ENCODE measurements at regions not wholly inside any gene's neighbourhood (a gene's known extent, or its start where the extent isn't known, plus 50 kb on each side); places are given as distances from the start of the nearest gene placed in this dataset.
"Not testable (repeated sequence)": the region's sequence is repeated elsewhere in the genome, so short reads cannot be mapped to it uniquely, and the experiment has no call there.

DNA sequence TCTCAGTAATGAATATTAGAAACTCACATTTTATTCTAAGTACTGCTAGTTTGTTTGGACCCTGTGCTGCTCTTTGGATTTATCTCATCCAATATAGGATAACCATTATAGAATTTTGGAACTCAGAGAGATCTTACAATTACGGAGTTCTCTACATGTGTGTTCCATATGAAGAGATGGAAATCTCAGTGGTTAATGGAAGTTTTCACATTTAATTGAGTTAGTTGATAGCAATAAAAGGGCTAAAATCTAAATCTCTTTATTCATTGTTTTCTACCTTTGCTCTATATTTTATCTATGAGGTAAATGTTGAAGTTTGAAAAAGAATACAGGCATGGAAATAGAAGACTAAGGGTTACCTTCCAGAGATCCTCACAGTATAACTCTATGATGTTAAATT lies 558.0 kb upstream of the KIF2B start:
- no peak overlapping the region for H3K27ac Mint-ChIP-seq
- H3K27me3 Mint-ChIP-seq = no peaks in the 10 kb centered on the region
- no peak overlapping the region for H3K4me3 Mint-ChIP-seq
- peaks cover 9% of the 10 kb centered on the region for H3K9me3 Mint-ChIP-seq
- ATAC-seq = no peak
- H3K4me1 Mint-ChIP-seq = no peaks in the 10 kb centered on the region
- no peaks in the 10 kb centered on the region for H3K36me3 Mint-ChIP-seq

DNA sequence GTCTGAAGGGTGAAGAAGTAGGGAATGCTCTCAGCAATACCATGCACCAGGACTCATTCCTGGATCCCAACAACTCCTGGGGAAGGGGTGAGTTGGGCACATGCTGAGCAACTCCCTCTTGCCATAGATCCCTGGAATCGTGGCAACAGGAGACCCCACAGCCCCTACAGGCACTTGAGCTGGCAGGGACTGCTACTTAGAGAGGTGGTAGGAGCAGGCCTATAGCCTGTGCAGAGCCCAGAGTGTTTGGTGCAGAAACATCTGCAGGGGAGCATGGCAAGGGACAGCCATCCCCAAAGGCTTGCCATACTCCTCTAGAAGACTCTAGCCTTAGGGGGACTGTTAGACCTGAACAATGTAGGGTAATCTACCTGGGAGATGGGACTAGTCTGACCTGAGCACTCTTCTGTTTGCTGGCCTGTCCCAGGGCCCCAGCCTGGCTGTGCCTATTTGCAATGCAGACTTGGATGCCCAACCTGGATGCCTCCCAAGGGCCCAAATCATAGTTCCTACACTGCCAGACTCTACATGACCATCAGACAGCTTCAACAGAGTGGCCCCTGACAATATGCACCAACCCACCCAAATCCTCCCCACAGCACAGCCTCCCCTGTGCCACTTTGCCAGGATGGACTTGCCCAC lies 568.6 kb upstream of the KIF2B start:
- no peaks in the 10 kb centered on the region for H3K36me3 Mint-ChIP-seq
- no peaks in the 10 kb centered on the region for H3K4me1 Mint-ChIP-seq
- H3K4me3 Mint-ChIP-seq = no peak overlapping the region
- H3K27ac Mint-ChIP-seq = no peak overlapping the region
- peaks cover 4% of the 10 kb centered on the region for H3K9me3 Mint-ChIP-seq
- H3K27me3 Mint-ChIP-seq = no peaks in the 10 kb centered on the region
- no peak for ATAC-seq

DNA sequence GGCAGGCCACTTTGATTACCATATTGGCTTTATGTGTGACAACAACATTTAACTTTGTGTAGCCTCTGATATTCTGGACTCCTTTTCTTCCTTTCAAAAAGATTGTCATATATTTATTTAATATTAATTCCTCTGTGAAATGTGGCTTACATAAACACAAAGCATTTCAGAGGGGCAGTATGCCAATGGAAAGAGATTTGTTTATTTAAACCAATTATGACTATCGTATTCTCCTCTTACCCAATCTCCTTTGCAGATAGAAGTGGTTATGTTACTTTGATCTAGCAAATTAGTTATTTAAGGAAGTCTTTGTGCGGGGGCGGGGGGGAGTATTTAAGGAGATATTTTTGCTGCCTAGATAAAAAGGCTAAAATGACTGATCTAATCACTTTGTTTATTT lies 573.7 kb upstream of the KIF2B start:
- Mint-ChIP-seq H3K27me3 (no peaks in the 10 kb centered on the region), H3K4me3 (no peak overlapping the region), H3K4me1 (no peaks in the 10 kb centered on the region), H3K27ac (no peak overlapping the region), H3K36me3 (no peaks in the 10 kb centered on the region), H3K9me3 (peaks cover 6% of the 10 kb centered on the region)
- ATAC-seq = no peak

DNA sequence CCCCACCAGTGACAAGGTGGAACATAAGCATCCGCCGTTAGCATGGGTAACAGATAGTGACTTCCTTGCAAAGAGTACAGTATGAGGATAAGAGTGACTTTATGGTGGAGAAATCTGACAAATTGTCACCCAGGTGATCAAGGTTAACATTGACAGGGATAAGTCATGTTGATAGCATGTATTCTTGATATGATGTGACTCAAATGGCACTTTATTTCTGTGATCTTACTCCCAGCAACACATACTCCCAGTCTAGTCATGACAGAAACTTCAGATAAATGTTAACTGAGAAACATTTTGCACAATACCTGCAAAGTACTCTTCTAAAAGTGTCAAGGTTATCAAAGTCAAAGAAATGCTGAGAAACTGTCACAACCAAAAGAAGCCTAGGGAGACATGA lies 588.6 kb upstream of the KIF2B start:
- H3K36me3 Mint-ChIP-seq = no peaks in the 10 kb centered on the region
- peaks cover 3% of the 10 kb centered on the region for H3K9me3 Mint-ChIP-seq
- no peak overlapping the region for H3K4me3 Mint-ChIP-seq
- H3K27me3 Mint-ChIP-seq = no peaks in the 10 kb centered on the region
- no peak for ATAC-seq
- H3K27ac Mint-ChIP-seq = no peak overlapping the region
- no peaks in the 10 kb centered on the region for H3K4me1 Mint-ChIP-seq

DNA sequence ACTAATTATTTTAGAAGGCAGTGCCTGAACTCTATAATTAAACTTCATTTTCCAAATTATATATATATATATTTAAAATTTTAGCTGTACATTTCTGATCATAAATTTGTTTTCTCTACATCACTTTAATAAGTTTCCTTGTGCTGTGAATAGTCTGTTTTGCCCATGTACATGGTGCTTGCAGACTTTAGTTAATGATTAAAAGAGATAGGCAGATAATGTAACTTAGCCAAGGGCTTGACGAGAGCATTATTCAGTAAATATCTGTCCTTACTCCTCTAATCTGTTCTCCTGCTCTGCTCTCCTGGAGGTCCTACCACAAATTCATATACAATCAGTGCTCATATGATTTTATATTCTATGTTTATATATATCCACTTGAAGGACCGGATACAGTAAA lies 595.2 kb upstream of the KIF2B start:
- H3K4me1 Mint-ChIP-seq = no peaks in the 10 kb centered on the region
- H3K27me3 Mint-ChIP-seq = no peaks in the 10 kb centered on the region
- H3K9me3 Mint-ChIP-seq = peaks cover 14% of the 10 kb centered on the region
- H3K4me3 Mint-ChIP-seq = no peak overlapping the region
- no peaks in the 10 kb centered on the region for H3K36me3 Mint-ChIP-seq
- no peak overlapping the region for H3K27ac Mint-ChIP-seq
- no peak for ATAC-seq

DNA sequence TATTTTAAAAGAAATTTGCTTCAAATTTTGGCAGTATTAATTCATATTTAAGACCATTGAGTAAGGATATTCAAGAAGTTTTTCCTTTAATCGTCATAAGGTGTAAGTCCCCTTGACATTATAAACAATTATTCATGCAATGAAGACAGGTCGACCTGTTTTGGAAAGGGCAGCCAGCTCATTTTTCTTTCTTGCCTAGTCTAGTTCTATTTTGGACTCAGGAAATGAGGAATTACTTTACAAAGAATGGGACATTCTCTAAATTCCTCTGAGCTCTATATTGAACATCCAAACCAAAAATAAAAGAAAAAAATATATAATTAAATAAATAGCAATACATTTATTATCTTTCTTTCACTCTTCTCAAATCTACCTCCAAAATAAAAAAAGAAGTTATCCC lies 595.6 kb upstream of the KIF2B start:
- H3K36me3 Mint-ChIP-seq = no peaks in the 10 kb centered on the region
- H3K27me3 Mint-ChIP-seq = no peaks in the 10 kb centered on the region
- H3K4me3 Mint-ChIP-seq = no peak overlapping the region
- no peak for ATAC-seq
- H3K9me3 Mint-ChIP-seq = peaks cover 18% of the 10 kb centered on the region
- no peak overlapping the region for H3K27ac Mint-ChIP-seq
- H3K4me1 Mint-ChIP-seq = no peaks in the 10 kb centered on the region

DNA sequence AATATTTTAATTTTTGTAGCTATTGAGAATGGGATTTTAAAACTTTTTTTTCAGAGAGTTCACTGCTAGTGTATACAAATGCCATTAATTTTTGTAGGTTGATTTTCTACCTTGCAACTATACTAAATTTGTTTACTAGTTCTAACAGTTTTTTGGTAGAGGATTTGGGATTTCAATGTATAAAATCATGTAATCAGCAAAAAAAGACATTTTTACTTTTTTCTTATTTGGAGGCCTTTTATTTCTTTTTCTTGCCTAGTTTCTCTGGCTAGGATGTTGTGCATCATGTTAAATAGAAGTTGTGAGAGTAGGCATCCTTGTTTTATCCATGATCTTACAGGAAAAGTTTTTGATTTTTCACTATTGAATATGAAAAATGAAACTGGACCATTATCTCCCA lies 602.9 kb upstream of the KIF2B start:
- ATAC-seq = no peak
- Mint-ChIP-seq H3K27me3 (no peaks in the 10 kb centered on the region), H3K27ac (no peak overlapping the region), H3K4me3 (no peak overlapping the region), H3K9me3 (peaks cover 9% of the 10 kb centered on the region), H3K4me1 (no peaks in the 10 kb centered on the region), H3K36me3 (no peaks in the 10 kb centered on the region)

DNA sequence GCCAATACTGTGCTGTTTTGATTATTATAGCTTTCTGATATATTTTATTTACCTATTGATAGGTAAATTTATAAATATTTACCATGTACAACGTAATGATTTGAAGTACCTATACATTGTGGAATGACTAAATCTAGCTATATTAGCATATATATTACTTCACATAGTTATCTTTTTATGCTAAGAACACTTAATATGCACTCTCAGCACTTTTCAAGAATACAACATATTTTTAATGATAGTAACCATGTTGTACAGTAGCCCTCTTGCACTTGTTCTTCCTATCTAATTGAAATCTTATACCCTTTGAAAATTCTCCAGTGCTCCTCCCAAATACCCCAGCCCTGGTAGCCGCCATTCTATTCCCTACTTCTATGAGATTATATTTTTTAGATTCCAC lies 604.0 kb upstream of the KIF2B start:
- Mint-ChIP-seq H3K36me3 (no peaks in the 10 kb centered on the region), H3K9me3 (peaks cover 13% of the 10 kb centered on the region), H3K27ac (no peak overlapping the region), H3K27me3 (no peaks in the 10 kb centered on the region), H3K4me3 (no peak overlapping the region), H3K4me1 (no peaks in the 10 kb centered on the region)
- ATAC-seq = no peak

DNA sequence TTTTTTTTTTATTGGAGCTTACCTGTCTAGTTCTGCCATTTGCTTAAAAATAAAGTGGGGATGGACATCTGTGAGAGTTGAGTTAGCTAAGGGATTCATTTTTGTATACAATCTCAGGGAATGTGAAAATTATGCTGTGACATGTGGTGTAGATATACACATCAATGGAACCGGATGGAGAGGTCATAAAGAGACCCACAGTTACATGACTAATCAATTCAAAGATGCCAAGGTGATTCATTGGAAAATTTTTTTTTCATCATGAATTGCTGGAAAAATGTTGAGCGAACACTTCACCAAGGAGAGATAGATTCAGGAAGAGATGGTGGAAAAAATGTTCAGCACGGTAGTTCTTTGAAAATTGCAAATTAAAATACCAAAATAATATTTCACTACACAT lies 605.4 kb upstream of the KIF2B start:
- no peak overlapping the region for H3K27ac Mint-ChIP-seq
- H3K4me3 Mint-ChIP-seq = no peak overlapping the region
- no peaks in the 10 kb centered on the region for H3K36me3 Mint-ChIP-seq
- H3K9me3 Mint-ChIP-seq = peaks cover 13% of the 10 kb centered on the region
- H3K4me1 Mint-ChIP-seq = no peaks in the 10 kb centered on the region
- H3K27me3 Mint-ChIP-seq = no peaks in the 10 kb centered on the region
- ATAC-seq = no peak

DNA sequence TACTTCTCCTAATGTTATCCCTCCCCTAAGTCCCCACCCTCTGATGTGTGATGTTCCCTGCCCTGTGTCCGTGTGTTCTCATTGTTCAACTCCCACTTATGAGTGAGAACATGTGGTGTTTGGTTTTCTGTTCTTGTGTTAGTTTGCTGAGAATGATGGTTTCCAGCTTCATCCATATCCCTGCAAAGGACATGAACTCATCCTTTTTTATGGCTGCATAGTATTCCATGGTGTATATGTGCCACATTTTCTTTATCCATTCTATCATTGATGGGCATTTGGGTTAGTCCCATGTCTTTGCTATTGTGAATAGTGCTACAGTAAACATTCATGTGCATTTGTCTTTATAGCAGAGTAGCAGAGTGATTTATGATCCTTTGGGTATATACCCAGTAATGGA lies 613.8 kb upstream of the KIF2B start:
- not testable (repeated sequence) for H3K4me3 Mint-ChIP-seq, H3K4me1 Mint-ChIP-seq, ATAC-seq, H3K27me3 Mint-ChIP-seq, H3K36me3 Mint-ChIP-seq, H3K27ac Mint-ChIP-seq
- peaks cover 12% of the 10 kb centered on the region for H3K9me3 Mint-ChIP-seq

DNA sequence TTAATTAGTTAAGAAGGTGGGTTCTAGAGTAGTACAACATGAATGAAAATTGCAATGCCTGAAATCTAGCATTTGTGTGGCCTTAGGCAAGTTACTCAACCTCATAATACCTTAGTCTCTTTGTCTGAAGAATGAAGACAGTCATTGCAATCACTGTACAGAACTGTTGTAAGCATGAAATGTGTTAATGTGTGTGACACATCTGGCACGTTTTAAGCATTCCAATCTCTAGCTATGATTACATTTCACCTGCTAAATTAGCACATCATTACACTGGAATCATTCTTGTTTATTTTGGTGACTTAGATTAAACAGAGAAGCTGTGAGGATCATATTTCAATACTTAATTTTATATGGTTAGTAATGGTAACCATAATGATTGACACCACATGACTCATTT lies 629.7 kb upstream of the KIF2B start:
- Mint-ChIP-seq H3K27ac (no peak overlapping the region), H3K4me1 (no peaks in the 10 kb centered on the region), H3K27me3 (no peaks in the 10 kb centered on the region), H3K36me3 (no peaks in the 10 kb centered on the region), H3K4me3 (no peak overlapping the region), H3K9me3 (peaks cover 6% of the 10 kb centered on the region)
- ATAC-seq = no peak

DNA sequence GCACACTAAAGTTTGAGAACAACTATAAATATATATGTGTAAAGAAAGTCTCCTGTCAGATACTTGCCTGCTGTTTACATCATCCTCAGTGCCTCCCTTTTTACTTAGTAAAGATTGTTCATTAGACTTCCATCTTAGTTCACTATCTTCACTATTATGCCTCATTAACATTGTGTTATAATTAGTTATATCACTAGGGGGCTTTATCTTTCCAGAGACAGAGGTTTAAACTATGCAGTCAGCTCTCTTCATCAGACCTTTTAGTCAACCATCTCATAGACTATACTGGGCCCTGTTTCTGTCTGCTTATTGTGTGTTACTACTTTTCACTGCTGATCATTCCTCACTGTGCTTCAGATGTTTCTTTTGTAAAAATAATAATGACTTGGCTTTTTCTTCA lies 630.8 kb upstream of the KIF2B start:
- no peaks in the 10 kb centered on the region for H3K36me3 Mint-ChIP-seq
- peaks cover 3% of the 10 kb centered on the region for H3K9me3 Mint-ChIP-seq
- H3K4me1 Mint-ChIP-seq = no peaks in the 10 kb centered on the region
- ATAC-seq = no peak
- H3K4me3 Mint-ChIP-seq = no peak overlapping the region
- H3K27ac Mint-ChIP-seq = no peak overlapping the region
- no peaks in the 10 kb centered on the region for H3K27me3 Mint-ChIP-seq

DNA sequence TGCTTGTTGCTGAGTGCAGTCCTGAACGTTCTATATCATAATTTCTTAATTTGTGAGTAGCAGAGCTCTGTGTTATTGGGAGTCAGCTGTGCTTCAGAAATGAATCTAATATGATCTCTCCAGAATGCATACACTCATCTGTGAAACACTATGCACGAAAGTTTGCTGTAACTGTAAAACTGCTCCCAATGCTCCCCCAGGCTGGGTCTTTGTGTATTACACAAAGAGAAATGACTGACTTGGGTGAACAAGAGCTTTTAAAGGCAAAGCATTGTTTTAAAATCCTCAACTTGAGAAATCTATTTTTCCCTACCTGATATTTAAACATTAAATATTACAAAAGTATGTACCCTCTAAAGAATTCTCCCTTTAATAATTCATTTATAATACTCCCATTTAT lies 636.7 kb upstream of the KIF2B start:
- H3K27me3 Mint-ChIP-seq = no peaks in the 10 kb centered on the region
- no peaks in the 10 kb centered on the region for H3K4me1 Mint-ChIP-seq
- H3K4me3 Mint-ChIP-seq = no peak overlapping the region
- ATAC-seq = no peak
- peaks cover 7% of the 10 kb centered on the region for H3K9me3 Mint-ChIP-seq
- H3K36me3 Mint-ChIP-seq = no peaks in the 10 kb centered on the region
- H3K27ac Mint-ChIP-seq = no peak overlapping the region

DNA sequence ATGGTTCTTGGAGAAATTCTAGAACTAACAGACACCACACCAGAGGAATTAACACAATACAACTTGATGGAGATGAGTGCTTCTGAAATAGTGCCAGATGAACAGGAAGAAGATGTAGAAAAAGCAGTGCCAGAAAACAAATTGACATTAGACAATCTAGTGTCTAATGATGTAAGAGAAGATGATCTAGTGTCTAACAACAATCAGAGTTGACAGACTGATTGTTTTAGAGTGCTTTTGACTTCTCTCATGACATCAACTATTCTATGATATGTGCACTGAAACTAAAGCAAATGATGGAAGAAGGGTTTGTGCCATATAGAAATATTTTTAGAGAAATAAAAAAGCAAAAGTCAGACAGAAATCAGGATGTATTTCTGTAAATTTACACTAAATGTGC lies 646.1 kb upstream of the KIF2B start:
- Mint-ChIP-seq H3K27me3 (no peaks in the 10 kb centered on the region), H3K36me3 (no peaks in the 10 kb centered on the region), H3K4me1 (no peaks in the 10 kb centered on the region), H3K9me3 (peaks cover 9% of the 10 kb centered on the region), H3K4me3 (no peak overlapping the region), H3K27ac (no peak overlapping the region)
- no peak for ATAC-seq

DNA sequence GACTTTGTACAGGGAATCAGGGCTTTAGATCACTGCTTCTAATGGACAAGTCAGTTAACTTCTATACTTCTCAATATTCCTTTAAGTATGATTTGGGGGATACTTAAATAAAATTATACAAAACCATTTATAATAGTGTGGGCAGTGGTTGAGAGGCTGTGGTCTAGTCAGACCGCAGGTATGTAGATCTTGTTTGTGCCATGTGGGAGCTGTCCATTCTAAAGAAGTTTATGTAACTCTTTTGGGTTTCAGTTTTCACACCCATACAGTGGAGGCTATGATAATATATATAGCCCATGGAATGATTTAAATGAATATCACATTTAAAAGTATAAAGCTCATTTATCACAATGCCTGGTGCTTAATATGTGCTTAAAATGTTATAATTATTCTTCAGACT lies 654.3 kb upstream of the KIF2B start:
- Mint-ChIP-seq H3K4me1 (no peaks in the 10 kb centered on the region), H3K27ac (no peak overlapping the region), H3K9me3 (peaks cover 2% of the 10 kb centered on the region), H3K36me3 (no peaks in the 10 kb centered on the region), H3K4me3 (no peak overlapping the region), H3K27me3 (no peaks in the 10 kb centered on the region)
- ATAC-seq = no peak

DNA sequence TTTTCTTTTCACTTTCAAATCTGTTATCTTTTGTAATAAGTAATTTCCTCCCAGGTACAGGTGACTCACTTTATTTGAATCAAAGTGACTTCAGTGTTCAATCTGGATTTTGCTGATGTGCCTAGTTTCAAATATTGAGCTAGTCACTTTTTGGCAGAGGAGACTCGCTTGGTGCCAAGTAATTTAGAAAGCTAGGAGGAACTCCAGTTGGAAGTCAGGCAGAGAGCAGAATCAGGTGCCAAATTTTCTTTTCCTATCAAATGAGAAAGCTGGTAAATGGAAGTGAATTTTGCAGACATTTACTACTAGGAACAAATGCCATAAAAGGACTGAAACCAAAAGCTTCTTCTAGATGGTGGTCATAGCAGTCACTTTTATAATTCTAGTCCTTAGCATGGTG lies 656.0 kb upstream of the KIF2B start:
- H3K4me1 Mint-ChIP-seq = no peaks in the 10 kb centered on the region
- no peaks in the 10 kb centered on the region for H3K36me3 Mint-ChIP-seq
- ATAC-seq = no peak
- no peaks in the 10 kb centered on the region for H3K27me3 Mint-ChIP-seq
- H3K9me3 Mint-ChIP-seq = peaks cover 2% of the 10 kb centered on the region
- H3K27ac Mint-ChIP-seq = no peak overlapping the region
- no peak overlapping the region for H3K4me3 Mint-ChIP-seq

DNA sequence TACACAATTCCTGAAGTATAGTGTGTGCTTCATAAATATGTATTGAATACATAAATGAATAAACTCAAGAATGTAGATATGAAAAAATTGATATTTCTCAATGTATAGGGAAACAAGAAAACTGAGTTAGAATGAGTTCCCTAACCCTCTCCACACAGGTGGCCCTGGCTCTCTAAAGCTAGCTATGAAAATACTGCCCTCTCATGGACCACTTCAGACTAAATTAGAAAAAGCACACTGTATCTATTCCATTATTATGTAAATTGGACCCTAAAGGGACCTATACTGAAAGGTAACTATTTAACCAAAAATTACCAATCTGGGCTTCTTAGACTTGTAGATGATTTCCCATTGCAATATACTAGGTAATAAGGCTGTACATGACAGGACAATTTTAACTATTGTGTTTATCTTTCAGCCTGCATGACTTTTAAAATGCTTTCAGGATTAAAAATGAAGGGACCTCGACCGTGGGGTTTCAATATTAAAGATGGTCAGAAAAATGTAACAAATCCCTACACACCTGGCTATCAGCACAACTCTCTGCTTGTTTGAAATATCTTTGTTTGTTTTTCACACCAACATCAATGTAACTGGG lies 672.5 kb upstream of the KIF2B start:
- ATAC-seq = no peak
- H3K27me3 Mint-ChIP-seq = no peaks in the 10 kb centered on the region
- no peak overlapping the region for H3K27ac Mint-ChIP-seq
- H3K4me1 Mint-ChIP-seq = no peaks in the 10 kb centered on the region
- no peaks in the 10 kb centered on the region for H3K36me3 Mint-ChIP-seq
- H3K9me3 Mint-ChIP-seq = peaks cover 5% of the 10 kb centered on the region
- no peak overlapping the region for H3K4me3 Mint-ChIP-seq
